Gastroesophageal sphincter (tissue), 4 donors: ENCODE measurements at regions not wholly inside any gene's neighbourhood (a gene's known extent, or its start where the extent isn't known, plus 50 kb on each side); places are given as distances from the start of the nearest gene placed in this dataset.
A peak's percentile ranks its signal among the peaks of the same experiment; 100 is the strongest.

ENCODE experiments used
- ATAC-seq: fragments of 150-250 bp; one replicate; pipeline ENCODE4 v1.9.1; 2016; ENCODE audit warnings: mild to moderate bottlenecking, moderate library complexity
- H3K27ac ChIP-seq, 4 donors: fragments of 200-600 bp; sonication (generic) in 3 of 4; 1 replicate in 3 of 4; 2 replicates in 1 of 4; pipeline ENCODE4 v1.5.1; 2016 to 2019
- H3K27me3 ChIP-seq: fragments of 200-600 bp; sonication (generic); one replicate; pipeline ENCODE4 v1.5.1; 2019
- H3K36me3 ChIP-seq, 2 donors: fragments of 200-600 bp; sonication (generic); one replicate each; pipeline ENCODE4 v1.5.1; 2019; ENCODE audit warnings: control low read depth in 1 of 2
- H3K4me1 ChIP-seq, 3 donors: fragments of 200-600 bp; sonication (generic); 1 replicate in 2 of 3; 2 replicates in 1 of 3; pipeline ENCODE4 v1.5.1; 2016 to 2019; ENCODE audit warnings: control low read depth in 2 of 3
- H3K4me3 ChIP-seq, 2 donors: fragments of 200-600 bp; sonication (generic); one replicate each; pipeline ENCODE4 v1.5.1; 2019; ENCODE audit warnings: mild to moderate bottlenecking in 1 of 2, moderate library complexity in 1 of 2
- H3K9me3 ChIP-seq, 3 donors: fragments of 200-600 bp; sonication (generic); one replicate each; pipeline ENCODE4 v1.5.1; 2017 to 2019; ENCODE audit warnings: control low read depth in 2 of 3
- CTCF ChIP-seq, 4 experiments: fragments of 200-600 bp in 2 of 4; fragments of 450-650 bp in 2 of 4; sonication (generic) in 1 of 4; IDR thresholded peaks; one replicate each; pipeline ENCODE4 v1.5.1; 2017 to 2019; ENCODE audit warnings: antibody characterized with exemption in 4 of 4, mild to moderate bottlenecking in 2 of 4, moderate library complexity in 2 of 4
- EP300 ChIP-seq: sonication (generic); formaldehyde crosslinking; IDR thresholded peaks from one replicate; pipeline ENCODE4 v1.6.1; 2017; ENCODE audit warnings: antibody characterized with exemption, mild to moderate bottlenecking
- POLR2A ChIP-seq, 2 donors: fragments of 450-650 bp; IDR thresholded peaks; one replicate each; pipeline ENCODE4 v1.6.1; 2017; ENCODE audit warnings: antibody characterized with exemption in 2 of 2, mild to moderate bottlenecking in 2 of 2, moderate library complexity in 1 of 2
- POLR2AphosphoS5 ChIP-seq: sonication (generic); formaldehyde crosslinking; IDR thresholded peaks from one replicate; pipeline ENCODE4 v1.6.1; 2017; ENCODE audit warnings: antibody characterized with exemption
- WGBS, 2 donors: methylation state at CpG; one replicate each; pipeline ENCODE4 v1.1.5; 2018; ENCODE audit warnings: low coverage in 1 of 2; 5-methylcytosine and 5-hydroxymethylcytosine counted together

GRCh38 chr2:8027387-8027786 is 654.5 kb upstream of the ID2 start:
- H3K36me3 ChIP-seq: no peaks in the 10 kb centered on the region
- ATAC-seq: no peak
- WGBS, 2 donors: 87% methylated on average over 8 of the region's 11 CpGs; no CpG with 5 or more reads in 1 of the 2 donors
- no peak overlapping the region for H3K4me3 ChIP-seq
- H3K27me3 ChIP-seq: no peaks in the 10 kb centered on the region
- no peaks in the 10 kb centered on the region for H3K9me3 ChIP-seq
- TF ChIP-seq CTCF (IDR thresholded peaks at IDR 0.05) (no peak), EP300 (no peak), POLR2A (IDR thresholded peaks at IDR 0.05) (no peak)
- no peak overlapping the region for H3K27ac ChIP-seq
- H3K4me1 ChIP-seq: no peaks in the 10 kb centered on the region

GRCh38 chr2:8028036-8028435 is 653.8 kb upstream of the ID2 start:
- WGBS, 2 donors: 89 to 98% methylated on average over 4 to 8 of the region's 21 CpGs
- no peak for ATAC-seq
- Histone ChIP-seq H3K36me3 (no peaks in the 10 kb centered on the region), H3K27ac (no peak overlapping the region), H3K4me1 (no peaks in the 10 kb centered on the region), H3K27me3 (no peaks in the 10 kb centered on the region), H3K4me3 (no peak overlapping the region), H3K9me3 (no peaks in the 10 kb centered on the region)
- no peak for TF ChIP-seq POLR2A (IDR thresholded peaks at IDR 0.05)
- TF ChIP-seq CTCF (IDR thresholded peaks at IDR 0.05): no peak
- no peak for TF ChIP-seq POLR2AphosphoS5
- TF ChIP-seq EP300: no peak

- H3K9me3 ChIP-seq: no peaks in the 10 kb centered on the region
- 80% methylated on average over 1 of the region's 8 CpGs; no CpG with 5 or more reads in 1 of the 2 donors for WGBS, 2 donors
- no peak for ATAC-seq
- H3K36me3 ChIP-seq: no peaks in the 10 kb centered on the region
- H3K4me3 ChIP-seq: no peak overlapping the region
- no peaks in the 10 kb centered on the region for H3K27me3 ChIP-seq
- TF ChIP-seq POLR2A (IDR thresholded peaks at IDR 0.05): no peak
- no peak for TF ChIP-seq POLR2AphosphoS5
- TF ChIP-seq EP300: no peak
- TF ChIP-seq CTCF (IDR thresholded peaks at IDR 0.05): no peak
- H3K27ac ChIP-seq: no peak overlapping the region
- no peaks in the 10 kb centered on the region for H3K4me1 ChIP-seq
These were observed 653.4 kb upstream of the ID2 start for GRCh38 chr2:8028436-8028835.

- Histone ChIP-seq H3K4me1 (no peaks in the 10 kb centered on the region), H3K9me3 (no peaks in the 10 kb centered on the region), H3K36me3 (no peaks in the 10 kb centered on the region), H3K27ac (no peak overlapping the region), H3K4me3 (no peak overlapping the region), H3K27me3 (no peaks in the 10 kb centered on the region)
- TF ChIP-seq POLR2AphosphoS5 (no peak), POLR2A (IDR thresholded peaks at IDR 0.05) (no peak), CTCF (IDR thresholded peaks at IDR 0.05) (no peak), EP300 (no peak)
- 87% methylated on average over 4 of the region's 5 CpGs; no CpG with 5 or more reads in 1 of the 2 donors for WGBS, 2 donors
- no peak for ATAC-seq
These were observed 652.9 kb upstream of the ID2 start for GRCh38 chr2:8028981-8029380.

- Histone ChIP-seq H3K4me3 (no peak overlapping the region), H3K4me1 (no peaks in the 10 kb centered on the region), H3K27me3 (no peaks in the 10 kb centered on the region), H3K9me3 (no peaks in the 10 kb centered on the region), H3K36me3 (no peaks in the 10 kb centered on the region), H3K27ac (no peak overlapping the region)
- TF ChIP-seq EP300: no peak
- peak; percentile 36 for TF ChIP-seq POLR2AphosphoS5
- WGBS, 2 donors: 33 to 43% methylated on average over 1 to 4 of the region's 8 CpGs
- no peak for ATAC-seq
These were observed 651.1 kb upstream of the ID2 start for GRCh38 chr2:8030573-8031303.
